ENCODE measurements at regions not wholly inside any gene's neighbourhood (a gene's known extent, or its start where the extent isn't known, plus 50 kb on each side); places are given as distances from the start of the nearest gene placed in this dataset.

DNA sequence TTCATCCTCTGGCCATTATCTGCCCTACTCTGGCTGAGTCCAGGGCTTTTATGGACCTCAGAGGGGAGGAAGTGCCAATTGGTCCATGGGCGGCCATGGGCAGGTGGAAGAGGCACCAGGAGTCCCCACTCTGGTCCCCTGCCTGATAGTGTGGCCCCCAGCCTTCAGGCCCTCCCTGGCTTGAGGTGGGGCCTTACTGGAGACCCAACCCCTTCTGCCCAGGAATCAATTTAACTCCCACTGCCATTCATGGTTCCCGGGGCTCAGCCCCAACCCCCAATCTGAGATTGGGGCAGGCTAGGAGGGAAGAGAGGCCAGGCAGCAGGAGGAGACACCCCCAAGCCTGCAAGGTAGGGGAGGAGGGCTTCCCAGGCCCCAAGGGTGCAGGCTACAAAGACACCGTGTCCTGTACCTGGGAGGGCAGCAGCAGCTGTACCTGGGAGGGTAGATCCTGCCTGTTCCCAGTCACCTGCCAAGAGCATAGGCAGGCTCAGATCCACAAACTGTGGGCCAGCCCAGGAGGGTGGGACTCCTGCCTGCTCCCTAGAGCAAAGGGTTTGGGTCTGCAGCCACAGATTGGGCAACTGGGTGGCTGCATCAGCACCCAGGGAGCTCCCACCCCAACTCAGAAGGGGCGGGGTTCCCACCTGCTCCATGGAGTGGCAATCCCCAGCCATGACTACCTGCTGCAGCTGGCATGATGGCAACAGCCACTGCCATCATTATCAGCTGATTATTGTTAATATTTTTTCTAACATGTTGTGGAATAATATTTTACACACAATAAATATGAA lies 1044.1 kb upstream of the B3GALT2 start:
- TF ChIP-seq POLR2AphosphoS5 (IDR thresholded peaks at IDR 0.05; ENCODE audit: low read depth, low read length) (no peak), SIN3A (IDR thresholded peaks at IDR 0.05; ENCODE audit: borderline replicate concordance, insufficient read depth, low read length) (no peak), FOXP2 (optimal IDR thresholded peaks at IDR 0.05; ENCODE audit: borderline replicate concordance, extremely low read depth, extremely low read length, insufficient read depth) (no peak), REST (IDR thresholded peaks at IDR 0.05; ENCODE audit: insufficient read depth in 1 of 2, low read depth in 2 of 2, low read length in 2 of 2) (no peak), TAF1 (IDR thresholded peaks at IDR 0.05; ENCODE audit: borderline replicate concordance, insufficient read depth, low read length) (no peak)

GRCh38 chr1:194228427-194228826 lies 1042.0 kb upstream of the B3GALT2 start:
- no peak for TF ChIP-seq POLR2AphosphoS5 (IDR thresholded peaks at IDR 0.05; ENCODE audit: low read depth, low read length)
- TF ChIP-seq REST (IDR thresholded peaks at IDR 0.05; ENCODE audit: insufficient read depth in 1 of 2, low read depth in 2 of 2, low read length in 2 of 2): no peak
- no peak for TF ChIP-seq FOXP2 (optimal IDR thresholded peaks at IDR 0.05; ENCODE audit: borderline replicate concordance, extremely low read depth, extremely low read length, insufficient read depth)
- no peak for TF ChIP-seq SIN3A (IDR thresholded peaks at IDR 0.05; ENCODE audit: borderline replicate concordance, insufficient read depth, low read length)
- no peak for TF ChIP-seq TAF1 (IDR thresholded peaks at IDR 0.05; ENCODE audit: borderline replicate concordance, insufficient read depth, low read length)

GRCh38 chr1:194227161-194227560 lies 1040.7 kb upstream of the B3GALT2 start:
- TF ChIP-seq REST (IDR thresholded peaks at IDR 0.05; ENCODE audit: insufficient read depth in 1 of 2, low read depth in 2 of 2, low read length in 2 of 2) (no peak), POLR2AphosphoS5 (IDR thresholded peaks at IDR 0.05; ENCODE audit: low read depth, low read length) (no peak), FOXP2 (optimal IDR thresholded peaks at IDR 0.05; ENCODE audit: borderline replicate concordance, extremely low read depth, extremely low read length, insufficient read depth) (no peak), TAF1 (IDR thresholded peaks at IDR 0.05; ENCODE audit: borderline replicate concordance, insufficient read depth, low read length) (no peak), SIN3A (IDR thresholded peaks at IDR 0.05; ENCODE audit: borderline replicate concordance, insufficient read depth, low read length) (no peak)

DNA sequence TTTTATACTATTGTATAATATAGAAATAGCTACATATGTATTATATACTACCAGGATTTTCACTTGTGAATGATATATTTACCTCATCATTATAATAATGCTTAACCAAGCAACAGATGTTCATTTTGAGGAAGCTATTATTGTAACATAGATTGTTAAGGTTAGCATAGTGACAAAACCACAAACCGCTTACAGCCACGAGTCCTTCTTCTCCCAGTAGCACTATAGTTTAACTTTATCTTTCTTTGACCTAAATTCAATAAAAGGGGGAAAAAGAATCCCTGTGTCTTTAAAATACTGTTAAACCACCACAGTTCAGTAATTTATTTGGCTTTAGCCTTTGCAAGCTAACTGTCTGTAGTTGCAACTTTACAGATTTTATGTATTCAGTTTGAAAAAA lies 1039.4 kb upstream of the B3GALT2 start:
- TF ChIP-seq TAF1 (IDR thresholded peaks at IDR 0.05; ENCODE audit: borderline replicate concordance, insufficient read depth, low read length): no peak
- TF ChIP-seq SIN3A (IDR thresholded peaks at IDR 0.05; ENCODE audit: borderline replicate concordance, insufficient read depth, low read length): no peak
- no peak for TF ChIP-seq REST (IDR thresholded peaks at IDR 0.05; ENCODE audit: insufficient read depth in 1 of 2, low read depth in 2 of 2, low read length in 2 of 2)
- no peak for TF ChIP-seq FOXP2 (optimal IDR thresholded peaks at IDR 0.05; ENCODE audit: borderline replicate concordance, extremely low read depth, extremely low read length, insufficient read depth)
- no peak for TF ChIP-seq POLR2AphosphoS5 (IDR thresholded peaks at IDR 0.05; ENCODE audit: low read depth, low read length)
